HEK293 (cell line): ENCODE measurements at regions not wholly inside any gene's neighbourhood (a gene's known extent, or its start where the extent isn't known, plus 50 kb on each side); places are given as distances from the start of the nearest gene placed in this dataset.

Experiments
- CTCF ChIA-PET: fragments of 350-600 bp; formaldehyde crosslinking; extraction: SDS; loops from one replicate; lab custom pipeline; 2021; ENCODE audit warnings: antibody characterized with exemption; lab: Yijun Ruan, JAX
- POLR2A ChIA-PET: fragments of 300-600 bp; formaldehyde crosslinking; extraction: SDS; loops from one replicate; lab custom pipeline; 2020; ENCODE audit warnings: antibody characterized with exemption, inconsistent platforms; lab: Yijun Ruan, JAX
- H3K27ac ChIP-seq: fragments of 200-500 bp; sonication (Bioruptor generic); 2 replicates; pipeline ENCODE4 v1.5.1; 2014; ENCODE audit warnings: low read depth, low read length, control low read depth, inconsistent platforms; ENCODE audit errors: extremely low read depth
- H3K36me3 ChIP-seq, 2 experiments: fragments of 200-500 bp in 1 of 2; sonication (Bioruptor generic) in 1 of 2; 1 replicate in 1 of 2; 2 replicates in 1 of 2; pipeline ENCODE4 v1.5.1; 2014 to 2017; ENCODE audit warnings: inconsistent platforms in 2 of 2, low read length in 2 of 2; ENCODE audit not compliant: control insufficient read depth in 2 of 2, insufficient read depth in 1 of 2
- H3K4me1 ChIP-seq: fragments of 200-500 bp; sonication (Bioruptor generic); 2 replicates; pipeline ENCODE4 v1.5.1; 2014; ENCODE audit warnings: mild to moderate bottlenecking, low read length, inconsistent platforms; ENCODE audit not compliant: control insufficient read depth, insufficient read depth
- H3K4me3 ChIP-seq: 2 replicates; pipeline ENCODE4 v1.5.1; 2011; ENCODE audit warnings: low read depth, mild to moderate bottlenecking, control low read depth, low read length, moderate library complexity
- H3K9me3 ChIP-seq: fragments of 200-500 bp; sonication (Bioruptor generic); 2 replicates; pipeline ENCODE4 v1.5.1; 2014; ENCODE audit warnings: low read depth, low read length, inconsistent platforms; ENCODE audit not compliant: control insufficient read depth, insufficient read depth
- BCL11B ChIP-seq: fragments of 450-650 bp; formaldehyde crosslinking; IDR thresholded peaks from 2 replicates; pipeline ENCODE4 v1.5.1; 2016; ENCODE audit warnings: low read depth, missing biosample characterization, missing genetic modification characterization
- FEZF1 ChIP-seq: fragments of 450-650 bp; formaldehyde crosslinking; IDR thresholded peaks from 2 replicates; pipeline ENCODE4 v1.5.1; 2016; ENCODE audit warnings: missing biosample characterization, missing genetic modification characterization
- HOXD13 ChIP-seq: sonication (generic); formaldehyde crosslinking; IDR thresholded peaks from 2 replicates; pipeline ENCODE4 v1.8.0; 2022; ENCODE audit warnings: missing genetic modification reagents, borderline replicate concordance
- KLF1 ChIP-seq: fragments of 450-650 bp; formaldehyde crosslinking; IDR thresholded peaks from 2 replicates; pipeline ENCODE4 v1.5.1; 2016; ENCODE audit warnings: missing biosample characterization, missing genetic modification characterization
- OVOL3 ChIP-seq: fragments of 450-650 bp; formaldehyde crosslinking; IDR thresholded peaks from 2 replicates; pipeline ENCODE4 v1.5.1; 2016; ENCODE audit warnings: missing biosample characterization, missing genetic modification characterization
- TSHZ1 ChIP-seq: fragments of 450-650 bp; formaldehyde crosslinking; IDR thresholded peaks from 2 replicates; pipeline ENCODE4 v1.5.1; 2016; ENCODE audit warnings: missing biosample characterization, missing genetic modification characterization, borderline replicate concordance
- YY2 ChIP-seq: fragments of 450-650 bp; formaldehyde crosslinking; IDR thresholded peaks from 2 replicates; pipeline ENCODE4 v1.5.1; 2016; ENCODE audit warnings: missing biosample characterization, missing genetic modification characterization
- ZBTB20 ChIP-seq: fragments of 450-650 bp; formaldehyde crosslinking; IDR thresholded peaks from 2 replicates; pipeline ENCODE4 v1.5.1; 2016; ENCODE audit warnings: missing biosample characterization, missing genetic modification characterization
- ZBTB8A ChIP-seq: fragments of 450-650 bp; formaldehyde crosslinking; IDR thresholded peaks from 2 replicates; pipeline ENCODE4 v1.5.1; 2016; ENCODE audit warnings: missing biosample characterization, missing genetic modification characterization
- ZFP69B ChIP-seq: fragments of 450-650 bp; formaldehyde crosslinking; IDR thresholded peaks from 2 replicates; pipeline ENCODE4 v1.5.1; 2016; ENCODE audit warnings: missing biosample characterization, missing genetic modification characterization
- ZNF133 ChIP-seq: fragments of 450-650 bp; formaldehyde crosslinking; IDR thresholded peaks from 2 replicates; pipeline ENCODE4 v1.5.1; 2016; ENCODE audit warnings: missing biosample characterization, missing genetic modification characterization
- ZNF138 ChIP-seq: fragments of 450-650 bp; formaldehyde crosslinking; IDR thresholded peaks from 2 replicates; pipeline ENCODE4 v1.5.1; 2016; ENCODE audit warnings: missing biosample characterization, missing genetic modification characterization, borderline replicate concordance
- ZNF148 ChIP-seq: fragments of 450-650 bp; formaldehyde crosslinking; IDR thresholded peaks from 2 replicates; pipeline ENCODE4 v1.5.0; 2017; ENCODE audit warnings: missing biosample characterization, missing genetic modification characterization, borderline replicate concordance
- ZNF211 ChIP-seq: fragments of 450-650 bp; formaldehyde crosslinking; IDR thresholded peaks from 2 replicates; pipeline ENCODE4 v1.5.1; 2016; ENCODE audit warnings: low read depth, missing biosample characterization, missing genetic modification characterization
- ZNF560 ChIP-seq: fragments of 450-650 bp; formaldehyde crosslinking; IDR thresholded peaks from 2 replicates; pipeline ENCODE4 v1.5.1; 2017; ENCODE audit warnings: missing biosample characterization, missing genetic modification characterization, borderline replicate concordance
- ZNF626 ChIP-seq: fragments of 450-650 bp; sonication (Bioruptor Pico); formaldehyde crosslinking; IDR thresholded peaks from 2 replicates; pipeline ENCODE4 v1.5.1; 2018; ENCODE audit warnings: missing biosample characterization, missing genetic modification characterization, inconsistent platforms
- ZNF629 ChIP-seq: fragments of 450-650 bp; formaldehyde crosslinking; IDR thresholded peaks from 2 replicates; pipeline ENCODE4 v1.5.1; 2017; ENCODE audit warnings: missing biosample characterization, missing genetic modification characterization
- ZNF677 ChIP-seq: fragments of 450-650 bp; IDR thresholded peaks from 2 replicates; pipeline ENCODE4 v1.5.0; 2018; ENCODE audit warnings: missing biosample characterization, mild to moderate bottlenecking, missing genetic modification characterization, moderate library complexity
- ZNF76 ChIP-seq: fragments of 450-650 bp; formaldehyde crosslinking; IDR thresholded peaks from 2 replicates; pipeline ENCODE4; 2016; ENCODE audit warnings: low read depth, missing biosample characterization, missing genetic modification characterization, borderline replicate concordance
- ZNF843 ChIP-seq: fragments of 450-650 bp; formaldehyde crosslinking; IDR thresholded peaks from 2 replicates; pipeline ENCODE4 v1.5.1; 2016; ENCODE audit warnings: missing biosample characterization, missing genetic modification characterization
- TF ChIP-seq, protein P1 (sequence below): fragments of 450-650 bp; formaldehyde crosslinking; IDR thresholded peaks from 2 replicates; pipeline ENCODE4 v1.5.1; 2017; ENCODE audit warnings: missing biosample characterization, missing genetic modification characterization
- TF ChIP-seq, protein P2 (sequence below): fragments of 450-650 bp; formaldehyde crosslinking; IDR thresholded peaks from 2 replicates; pipeline ENCODE4 v1.5.1; 2016; ENCODE audit warnings: missing biosample characterization, missing genetic modification characterization

DNA sequence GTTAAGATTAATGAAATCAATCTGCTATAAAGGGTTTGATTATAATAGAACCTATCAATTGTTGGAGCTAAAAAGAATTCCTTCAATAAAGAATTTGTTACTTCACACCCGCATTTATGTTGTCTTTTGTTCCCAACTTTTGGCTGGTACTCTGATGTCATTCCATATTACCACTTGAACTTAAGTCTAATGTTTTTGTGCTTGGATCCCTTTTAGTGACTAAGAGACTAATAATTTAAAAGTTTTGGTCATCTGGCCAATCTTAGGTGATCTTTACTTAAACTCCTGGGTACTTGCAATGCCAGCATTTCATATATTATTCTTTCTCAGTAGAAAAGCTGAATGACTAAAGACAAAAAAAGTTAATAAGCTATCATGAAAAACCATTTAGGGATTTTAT lies 113.0 kb downstream of the TMEM30B start:
- H3K4me1 ChIP-seq = no peaks in the 10 kb centered on the region
- no peak overlapping the region for H3K4me3 ChIP-seq
- no peak overlapping the region for H3K27ac ChIP-seq
- H3K36me3 ChIP-seq = no peaks in the 10 kb centered on the region
- POLR2A ChIA-PET = no interaction called here
- no peak for TF ChIP-seq ZBTB20 (tag by site-specific recombination)
- TF ChIP-seq, protein P1, sequence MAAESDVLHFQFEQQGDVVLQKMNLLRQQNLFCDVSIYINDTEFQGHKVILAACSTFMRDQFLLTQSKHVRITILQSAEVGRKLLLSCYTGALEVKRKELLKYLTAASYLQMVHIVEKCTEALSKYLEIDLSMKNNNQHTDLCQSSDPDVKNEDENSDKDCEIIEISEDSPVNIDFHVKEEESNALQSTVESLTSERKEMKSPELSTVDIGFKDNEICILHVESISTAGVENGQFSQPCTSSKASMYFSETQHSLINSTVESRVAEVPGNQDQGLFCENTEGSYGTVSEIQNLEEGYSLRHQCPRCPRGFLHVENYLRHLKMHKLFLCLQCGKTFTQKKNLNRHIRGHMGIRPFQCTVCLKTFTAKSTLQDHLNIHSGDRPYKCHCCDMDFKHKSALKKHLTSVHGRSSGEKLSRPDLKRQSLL = no peak
- TF ChIP-seq ZFP69B (tag by site-specific recombination) = no peak
- TF ChIP-seq ZNF76 (tag by site-specific recombination) = no peak
- no peak for TF ChIP-seq ZNF626 (tag by site-specific recombination)
- TF ChIP-seq ZNF138 (tag by site-specific recombination) = no peak
- no peak for TF ChIP-seq ZNF677
- no peak for TF ChIP-seq ZBTB8A
- CTCF ChIA-PET = no interaction called here
- H3K9me3 ChIP-seq = no peaks in the 10 kb centered on the region; the same call in 1 of the 2 replicates

DNA sequence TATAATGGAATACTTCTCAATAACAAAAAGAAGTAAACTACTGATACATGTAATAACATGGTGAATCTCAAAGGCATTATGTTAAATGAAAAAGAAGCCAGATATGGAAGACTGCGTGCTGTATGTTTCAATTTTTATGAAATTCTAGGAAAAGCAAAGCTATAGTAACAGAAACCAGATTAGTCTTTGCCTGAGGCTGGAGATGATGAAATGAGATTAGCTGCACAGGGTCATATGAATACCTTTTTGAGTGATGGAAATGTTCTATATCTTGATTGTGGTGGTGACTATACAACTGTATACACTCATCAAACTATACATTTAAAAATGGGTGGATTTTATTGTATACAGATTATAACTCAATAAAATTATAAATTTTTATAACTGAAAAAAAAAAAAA lies 113.5 kb downstream of the TMEM30B start:
- ChIA-PET POLR2A (no interaction called here), CTCF (no interaction called here)
- H3K9me3 ChIP-seq = no peaks in the 10 kb centered on the region; the same call in 1 of the 2 replicates
- no peak overlapping the region for H3K4me3 ChIP-seq
- no peak overlapping the region for H3K27ac ChIP-seq
- no peaks in the 10 kb centered on the region for H3K4me1 ChIP-seq
- no peak for TF ChIP-seq ZNF211 (tag by site-specific recombination)
- TF ChIP-seq, protein P2, sequence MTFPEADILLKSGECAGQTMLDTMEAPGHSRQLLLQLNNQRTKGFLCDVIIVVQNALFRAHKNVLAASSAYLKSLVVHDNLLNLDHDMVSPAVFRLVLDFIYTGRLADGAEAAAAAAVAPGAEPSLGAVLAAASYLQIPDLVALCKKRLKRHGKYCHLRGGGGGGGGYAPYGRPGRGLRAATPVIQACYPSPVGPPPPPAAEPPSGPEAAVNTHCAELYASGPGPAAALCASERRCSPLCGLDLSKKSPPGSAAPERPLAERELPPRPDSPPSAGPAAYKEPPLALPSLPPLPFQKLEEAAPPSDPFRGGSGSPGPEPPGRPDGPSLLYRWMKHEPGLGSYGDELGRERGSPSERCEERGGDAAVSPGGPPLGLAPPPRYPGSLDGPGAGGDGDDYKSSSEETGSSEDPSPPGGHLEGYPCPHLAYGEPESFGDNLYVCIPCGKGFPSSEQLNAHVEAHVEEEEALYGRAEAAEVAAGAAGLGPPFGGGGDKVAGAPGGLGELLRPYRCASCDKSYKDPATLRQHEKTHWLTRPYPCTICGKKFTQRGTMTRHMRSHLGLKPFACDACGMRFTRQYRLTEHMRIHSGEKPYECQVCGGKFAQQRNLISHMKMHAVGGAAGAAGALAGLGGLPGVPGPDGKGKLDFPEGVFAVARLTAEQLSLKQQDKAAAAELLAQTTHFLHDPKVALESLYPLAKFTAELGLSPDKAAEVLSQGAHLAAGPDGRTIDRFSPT (tag by site-specific recombination) = no peak
- TF ChIP-seq ZNF843 = no peak
- no peak for TF ChIP-seq HOXD13 (CRISPR knock-in tag)
- TF ChIP-seq ZNF629 = no peak
- no peak for TF ChIP-seq TSHZ1 (tag by site-specific recombination)
- TF ChIP-seq KLF1 (tag by site-specific recombination) = no peak
- TF ChIP-seq FEZF1 (tag by site-specific recombination) = no peak
- TF ChIP-seq BCL11B = no peak
- TF ChIP-seq YY2 (tag by site-specific recombination) = no peak
- TF ChIP-seq ZNF148 (tag by site-specific recombination) = no peak
- TF ChIP-seq OVOL3 (tag by site-specific recombination) = no peak
- no peak for TF ChIP-seq ZNF133 (tag by site-specific recombination)
- TF ChIP-seq ZNF560 (tag by site-specific recombination) = no peak
- no peaks in the 10 kb centered on the region for H3K36me3 ChIP-seq
